Esophagus muscularis mucosa (tissue), 4 donors: ENCODE measurements at regions not wholly inside any gene's neighbourhood (a gene's known extent, or its start where the extent isn't known, plus 50 kb on each side); places are given as distances from the start of the nearest gene placed in this dataset.

Experiments used
- EP300 ChIP-seq: sonication (generic); formaldehyde crosslinking; IDR thresholded peaks from one replicate; pipeline ENCODE4 v1.6.1; 2017; ENCODE audit warnings: antibody characterized with exemption
- POLR2A ChIP-seq: fragments of 450-650 bp; IDR thresholded peaks from one replicate; pipeline ENCODE4 v1.6.1; 2017; ENCODE audit warnings: antibody characterized with exemption, moderate library complexity, mild to moderate bottlenecking, low read depth
- TF ChIP-seq, protein P1 (sequence below), 3 experiments: fragments of 200-600 bp in 2 of 3; fragments of 450-650 bp in 1 of 3; sonication (generic) in 2 of 3; IDR thresholded peaks; one replicate each; pipeline ENCODE4 v1.5.1; 2017 to 2019; ENCODE audit warnings: antibody characterized with exemption in 3 of 3, mild to moderate bottlenecking in 2 of 3, moderate library complexity in 1 of 3

- TF ChIP-seq, protein P1, sequence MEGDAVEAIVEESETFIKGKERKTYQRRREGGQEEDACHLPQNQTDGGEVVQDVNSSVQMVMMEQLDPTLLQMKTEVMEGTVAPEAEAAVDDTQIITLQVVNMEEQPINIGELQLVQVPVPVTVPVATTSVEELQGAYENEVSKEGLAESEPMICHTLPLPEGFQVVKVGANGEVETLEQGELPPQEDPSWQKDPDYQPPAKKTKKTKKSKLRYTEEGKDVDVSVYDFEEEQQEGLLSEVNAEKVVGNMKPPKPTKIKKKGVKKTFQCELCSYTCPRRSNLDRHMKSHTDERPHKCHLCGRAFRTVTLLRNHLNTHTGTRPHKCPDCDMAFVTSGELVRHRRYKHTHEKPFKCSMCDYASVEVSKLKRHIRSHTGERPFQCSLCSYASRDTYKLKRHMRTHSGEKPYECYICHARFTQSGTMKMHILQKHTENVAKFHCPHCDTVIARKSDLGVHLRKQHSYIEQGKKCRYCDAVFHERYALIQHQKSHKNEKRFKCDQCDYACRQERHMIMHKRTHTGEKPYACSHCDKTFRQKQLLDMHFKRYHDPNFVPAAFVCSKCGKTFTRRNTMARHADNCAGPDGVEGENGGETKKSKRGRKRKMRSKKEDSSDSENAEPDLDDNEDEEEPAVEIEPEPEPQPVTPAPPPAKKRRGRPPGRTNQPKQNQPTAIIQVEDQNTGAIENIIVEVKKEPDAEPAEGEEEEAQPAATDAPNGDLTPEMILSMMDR (IDR thresholded peaks at IDR 0.05), result no peak
- TF ChIP-seq EP300, result no peak
- TF ChIP-seq POLR2A, result no peak
Measured at GRCh38 chr1:204736836-204737235, 51.3 kb upstream of the LRRN2 start.
